ENCODE measurements at regions not wholly inside any gene's neighbourhood (a gene's known extent, or its start where the extent isn't known, plus 50 kb on each side); places are given as distances from the start of the nearest gene placed in this dataset.

DNA sequence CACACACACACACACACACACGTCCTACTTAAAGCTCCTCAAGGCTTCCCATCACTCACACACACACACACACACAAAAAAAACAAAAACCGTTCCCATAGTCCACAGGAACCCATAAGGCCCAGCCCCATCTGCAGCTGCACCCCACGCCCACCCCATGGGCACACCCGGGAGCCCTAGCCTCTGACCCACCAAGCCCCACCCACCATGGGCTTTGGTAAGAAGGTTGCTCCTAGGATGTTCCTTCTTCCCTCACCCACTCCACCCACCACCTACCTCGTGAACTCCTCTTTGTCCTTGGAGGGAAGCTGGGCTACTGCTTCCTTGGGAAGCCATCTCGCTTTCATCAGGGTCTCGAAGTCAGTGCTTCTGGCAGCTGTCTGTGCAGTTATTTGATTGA is 115.1 kb downstream of the TPRA1 start:
- Histone ChIP-seq H3T11ph (ENCODE audit: low read length) (no peak overlapping the region), H4K8ac (replicated peaks; ENCODE audit: insufficient read length, low read depth, low read length) (no peak overlapping the region), H3K4me1 (ENCODE audit: insufficient read depth, low read length) (no peaks in the 10 kb centered on the region), H3K9ac (ENCODE audit: extremely low read depth, insufficient read length, low read length) (no peak overlapping the region), H3K4me2 (ENCODE audit: insufficient read depth, insufficient read length, low read length) (no peak overlapping the region), H3K18ac (ENCODE audit: insufficient read length, low read depth, low read length) (no peak overlapping the region), H4K20me1 (ENCODE audit: control insufficient read depth, insufficient read depth, insufficient read length) (no peaks in the 10 kb centered on the region), H3K9me3 (ENCODE audit: control insufficient read depth, low read depth, low read length) (no peaks in the 10 kb centered on the region), H3K27me3 (ENCODE audit: insufficient read depth, low read length) (no peaks in the 10 kb centered on the region), H2AK5ac (ENCODE audit: insufficient read length, low read length) (no peak overlapping the region), H3K79me1 (ENCODE audit: insufficient read depth, low read depth, low read length, poor library complexity, severe bottlenecking) (no peaks in the 10 kb centered on the region), H3K79me2 (ENCODE audit: insufficient read depth, low read length) (no peaks in the 10 kb centered on the region), H2AFZ (ENCODE audit: low read length) (no peak overlapping the region), H2BK15ac (ENCODE audit: low read depth, low read length) (no peak overlapping the region), H3K23ac (ENCODE audit: insufficient read length, low read depth, low read length) (no peak overlapping the region), H4K91ac (ENCODE audit: insufficient read length, low read depth, low read length) (no peak overlapping the region), H2BK5ac (ENCODE audit: insufficient read length, low read length) (no peak overlapping the region), H3K23me2 (ENCODE audit: insufficient read length, low read depth, low read length, poor library complexity, severe bottlenecking) (no peaks in the 10 kb centered on the region), H2BK12ac (ENCODE audit: insufficient read length, low read depth, low read length) (no peak overlapping the region), H3K27ac (ENCODE audit: insufficient read length, low read depth, low read length) (no peak overlapping the region), H3K14ac (ENCODE audit: insufficient read depth, low read length) (no peak overlapping the region), H3K4ac (ENCODE audit: low read depth, low read length) (no peak overlapping the region), H2BK20ac (ENCODE audit: low read depth, low read length, poor library complexity, severe bottlenecking) (no peak overlapping the region), H2BK120ac (ENCODE audit: low read depth, low read length, poor library complexity, severe bottlenecking) (no peak overlapping the region), H3K56ac (ENCODE audit: insufficient read length, low read depth, low read length) (no peak overlapping the region), H4K5ac (ENCODE audit: insufficient read length, low read depth, low read length) (no peak overlapping the region)
- no peaks in the 10 kb centered on the region for H3K9me3 Mint-ChIP-seq
- peaks cover 14 to 20% of the 10 kb centered on the region in 2 experiments for H3K4me1 Mint-ChIP-seq
- no peak overlapping the region for H3K4me3 Mint-ChIP-seq
- TF ChIP-seq, protein P1, sequence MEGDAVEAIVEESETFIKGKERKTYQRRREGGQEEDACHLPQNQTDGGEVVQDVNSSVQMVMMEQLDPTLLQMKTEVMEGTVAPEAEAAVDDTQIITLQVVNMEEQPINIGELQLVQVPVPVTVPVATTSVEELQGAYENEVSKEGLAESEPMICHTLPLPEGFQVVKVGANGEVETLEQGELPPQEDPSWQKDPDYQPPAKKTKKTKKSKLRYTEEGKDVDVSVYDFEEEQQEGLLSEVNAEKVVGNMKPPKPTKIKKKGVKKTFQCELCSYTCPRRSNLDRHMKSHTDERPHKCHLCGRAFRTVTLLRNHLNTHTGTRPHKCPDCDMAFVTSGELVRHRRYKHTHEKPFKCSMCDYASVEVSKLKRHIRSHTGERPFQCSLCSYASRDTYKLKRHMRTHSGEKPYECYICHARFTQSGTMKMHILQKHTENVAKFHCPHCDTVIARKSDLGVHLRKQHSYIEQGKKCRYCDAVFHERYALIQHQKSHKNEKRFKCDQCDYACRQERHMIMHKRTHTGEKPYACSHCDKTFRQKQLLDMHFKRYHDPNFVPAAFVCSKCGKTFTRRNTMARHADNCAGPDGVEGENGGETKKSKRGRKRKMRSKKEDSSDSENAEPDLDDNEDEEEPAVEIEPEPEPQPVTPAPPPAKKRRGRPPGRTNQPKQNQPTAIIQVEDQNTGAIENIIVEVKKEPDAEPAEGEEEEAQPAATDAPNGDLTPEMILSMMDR (conservative IDR thresholded peaks at IDR 0.05) = no peak
- H3K36me3 Mint-ChIP-seq (ENCODE audit: insufficient read depth in 1 of 3, low read depth in 3 of 3) = no peaks in the 10 kb centered on the region
- no peak for DNase-seq
- H3K27me3 Mint-ChIP-seq (ENCODE audit: low read depth) = peaks cover 2% of the 10 kb centered on the region
- no peak overlapping the region; a peak in 1 of 7 replicates for H3K27ac Mint-ChIP-seq
- no CpG with 5 or more reads among the region's 7 CpGs for WGBS (ENCODE audit: extremely low coverage, insufficient read length, low lambda C conversion rate)
